ENCODE measurements at regions not wholly inside any gene's neighbourhood (a gene's known extent, or its start where the extent isn't known, plus 50 kb on each side); places are given as distances from the start of the nearest gene placed in this dataset.
"Not testable (repeated sequence)": the region's sequence is repeated elsewhere in the genome, so short reads cannot be mapped to it uniquely, and the experiment has no call there.

- DNase-seq (ENCODE audit: low read depth), result no peak
- in situ Hi-C loops (cut with HindIII; ENCODE audit: low pct_unique_long_range_greater_than_20kb, low sequenced_read_pairs), result no loop called here
These were observed 99.0 kb upstream of the PODXL start for GRCh38 chr7:131655447-131655846.

GRCh38 chr7:131654668-131655326, 98.4 kb upstream of the PODXL start:
- peak; percentile 36 for DNase-seq (ENCODE audit: low read depth)
- in situ Hi-C loops (cut with HindIII; ENCODE audit: low pct_unique_long_range_greater_than_20kb, low sequenced_read_pairs), result no loop called here

- no peak for DNase-seq (ENCODE audit: low read depth)
These were observed 97.8 kb upstream of the PODXL start for GRCh38 chr7:131654249-131654558.

GRCh38 chr7:131653418-131654248, 97.2 kb upstream of the PODXL start:
- in situ Hi-C loops (cut with HindIII; ENCODE audit: low pct_unique_long_range_greater_than_20kb, low sequenced_read_pairs), result no loop called here
- peak; percentile 15 for DNase-seq (ENCODE audit: low read depth)

More at GRCh38 chr7:131654249-131654558, 97.8 kb upstream of the PODXL start:
- in situ Hi-C loops (cut with HindIII; ENCODE audit: low pct_unique_long_range_greater_than_20kb, low sequenced_read_pairs), result no loop called here

- in situ Hi-C loops (cut with HindIII; ENCODE audit: low pct_unique_long_range_greater_than_20kb, low sequenced_read_pairs), result no loop called here
- no peak for DNase-seq (ENCODE audit: low read depth)
These were observed 96.5 kb upstream of the PODXL start for GRCh38 chr7:131652934-131653333.

GRCh38 chr7:131652194-131652593, 95.8 kb upstream of the PODXL start:
- no peak for DNase-seq (ENCODE audit: low read depth)
- in situ Hi-C loops (cut with HindIII; ENCODE audit: low pct_unique_long_range_greater_than_20kb, low sequenced_read_pairs), result no loop called here

- in situ Hi-C loops (cut with HindIII; ENCODE audit: low pct_unique_long_range_greater_than_20kb, low sequenced_read_pairs), result no loop called here
- DNase-seq (ENCODE audit: low read depth), result no peak
These were observed 93.5 kb upstream of the PODXL start for GRCh38 chr7:131649879-131650278.

GRCh38 chr7:131649003-131649541, 92.6 kb upstream of the PODXL start:
- in situ Hi-C loops (cut with HindIII; ENCODE audit: low pct_unique_long_range_greater_than_20kb, low sequenced_read_pairs), result no loop called here
- DNase-seq (ENCODE audit: low read depth), result no peak

GRCh38 chr7:131648491-131648890, 92.1 kb upstream of the PODXL start:
- in situ Hi-C loops (cut with HindIII; ENCODE audit: low pct_unique_long_range_greater_than_20kb, low sequenced_read_pairs), result no loop called here
- no peak for DNase-seq (ENCODE audit: low read depth)

- in situ Hi-C loops (cut with HindIII; ENCODE audit: low pct_unique_long_range_greater_than_20kb, low sequenced_read_pairs), result no loop called here
- DNase-seq (ENCODE audit: low read depth), result no peak
These were observed 89.8 kb upstream of the PODXL start for GRCh38 chr7:131646203-131646602.

GRCh38 chr7:131642429-131642828, 86.0 kb upstream of the PODXL start:
- in situ Hi-C loops (cut with HindIII; ENCODE audit: low pct_unique_long_range_greater_than_20kb, low sequenced_read_pairs), result no loop called here
- DNase-seq (ENCODE audit: low read depth), result no peak

- in situ Hi-C loops (cut with HindIII; ENCODE audit: low pct_unique_long_range_greater_than_20kb, low sequenced_read_pairs), result no loop called here
- DNase-seq (ENCODE audit: low read depth), result no peak
These were observed 84.3 kb upstream of the PODXL start for GRCh38 chr7:131640686-131641085.

GRCh38 chr7:131638641-131639430, 82.4 kb upstream of the PODXL start:
- no peak for DNase-seq (ENCODE audit: low read depth)
- in situ Hi-C loops (cut with HindIII; ENCODE audit: low pct_unique_long_range_greater_than_20kb, low sequenced_read_pairs), result no loop called here

- in situ Hi-C loops (cut with HindIII; ENCODE audit: low pct_unique_long_range_greater_than_20kb, low sequenced_read_pairs), result no loop called here
- no peak for DNase-seq (ENCODE audit: low read depth)
These were observed 81.4 kb upstream of the PODXL start for GRCh38 chr7:131637859-131638258.

GRCh38 chr7:131636092-131636491, 79.7 kb upstream of the PODXL start:
- in situ Hi-C loops (cut with HindIII; ENCODE audit: low pct_unique_long_range_greater_than_20kb, low sequenced_read_pairs), result no loop called here
- no peak for DNase-seq (ENCODE audit: low read depth)

GRCh38 chr7:131634197-131634596, 77.8 kb upstream of the PODXL start:
- DNase-seq (ENCODE audit: low read depth); in situ Hi-C loops (cut with HindIII; ENCODE audit: low pct_unique_long_range_greater_than_20kb, low sequenced_read_pairs): not testable (repeated sequence)

GRCh38 chr7:131633342-131633843, 77.0 kb upstream of the PODXL start:
- DNase-seq (ENCODE audit: low read depth), result no peak
- in situ Hi-C loops (cut with HindIII; ENCODE audit: low pct_unique_long_range_greater_than_20kb, low sequenced_read_pairs), result no loop called here

- DNase-seq (ENCODE audit: low read depth), result no peak
- in situ Hi-C loops (cut with HindIII; ENCODE audit: low pct_unique_long_range_greater_than_20kb, low sequenced_read_pairs), result no loop called here
These were observed 74.0 kb upstream of the PODXL start for GRCh38 chr7:131630427-131630826.

Measured in Caki2 (cell line).